CD4-positive, alpha-beta T cell treated with Interleukin-15 for 4 hours (primary cell): ENCODE measurements at regions not wholly inside any gene's neighbourhood (a gene's known extent, or its start where the extent isn't known, plus 50 kb on each side); places are given as distances from the start of the nearest gene placed in this dataset.

Source experiments
- DNase-seq: peaks from one replicate; pipeline ENCODE4 v3.0.0-alpha.2; 2020; ENCODE audit warnings: low spot score

DNA sequence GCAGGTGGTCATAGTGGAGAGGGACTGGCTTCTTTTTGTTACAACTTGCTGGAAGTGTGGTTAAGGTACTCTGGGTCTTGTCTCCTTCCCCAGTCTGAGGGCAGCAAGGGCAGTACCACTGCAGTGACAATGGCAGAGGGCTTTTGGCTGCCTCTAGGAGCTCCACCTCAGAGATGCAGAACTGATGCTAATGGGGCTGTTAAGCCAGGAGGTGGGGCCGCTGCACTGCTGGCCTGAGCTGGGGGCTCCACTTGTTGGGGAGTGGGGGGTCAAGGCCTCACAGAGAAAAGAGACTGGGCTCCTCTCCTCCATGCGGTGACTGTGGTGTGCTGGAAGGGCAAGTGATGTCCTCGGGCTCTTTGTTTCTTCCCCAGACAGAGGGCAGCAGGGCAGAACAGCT, 135.7 kb downstream of the DSEL start:
- no peak for DNase-seq

DNA sequence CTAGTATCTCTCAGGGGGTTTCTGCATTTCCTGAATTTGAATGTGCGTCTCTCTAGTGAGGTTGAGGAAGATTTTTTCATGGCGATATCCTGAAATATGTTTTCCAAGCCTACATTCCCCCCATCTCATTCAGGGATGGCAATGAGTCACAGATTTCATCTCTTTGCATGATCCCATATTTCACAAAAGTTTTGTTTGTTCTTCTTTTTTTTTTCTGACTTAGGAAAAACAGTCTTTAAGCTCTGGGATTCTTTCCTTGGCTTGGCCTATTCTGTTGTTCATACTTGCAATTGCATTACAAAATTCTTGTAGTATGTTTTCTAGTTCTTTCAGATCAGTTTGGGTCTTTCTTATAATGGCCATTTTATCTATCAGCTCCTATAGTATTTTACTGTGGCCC, 136.5 kb downstream of the DSEL start:
- DNase-seq: no peak

DNA sequence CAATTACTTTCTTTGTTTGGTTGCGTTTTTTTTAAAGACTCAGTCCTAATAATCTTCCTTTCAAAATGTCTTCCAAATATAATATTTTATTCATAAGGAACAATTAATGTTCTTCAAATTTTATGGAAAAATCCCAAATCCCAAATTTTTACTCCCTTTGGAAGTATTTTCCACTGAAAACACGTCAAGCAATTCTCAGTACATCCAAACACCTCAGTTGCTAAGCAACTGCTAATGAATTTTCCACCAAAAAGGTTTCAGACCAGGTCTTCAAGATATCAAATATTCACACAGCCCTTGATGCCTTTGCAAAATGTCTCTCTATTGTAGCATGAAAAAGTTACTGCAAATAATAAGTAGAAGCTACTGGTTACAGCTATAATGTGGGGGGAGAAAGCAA, 140.1 kb downstream of the DSEL start:
- no peak for DNase-seq

DNA sequence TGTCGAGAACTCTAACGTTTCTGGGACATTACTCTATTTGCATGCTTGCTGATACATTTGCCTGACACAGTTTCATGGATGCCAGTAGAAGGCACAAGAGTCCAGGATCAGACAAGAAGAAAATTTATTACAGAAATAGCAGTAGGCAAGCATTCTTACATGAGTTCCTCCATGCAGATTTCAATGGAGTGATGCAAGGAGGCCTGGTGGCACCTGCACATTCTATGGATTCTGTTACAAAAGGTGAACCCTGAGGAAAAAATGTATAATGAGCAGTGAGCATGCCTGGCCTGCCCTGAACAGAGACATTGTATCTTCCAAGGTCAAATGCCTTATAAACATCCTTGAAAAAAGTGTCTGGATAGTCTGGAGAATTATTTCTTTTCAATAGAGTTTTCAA, 142.9 kb downstream of the DSEL start:
- DNase-seq: no peak

DNA sequence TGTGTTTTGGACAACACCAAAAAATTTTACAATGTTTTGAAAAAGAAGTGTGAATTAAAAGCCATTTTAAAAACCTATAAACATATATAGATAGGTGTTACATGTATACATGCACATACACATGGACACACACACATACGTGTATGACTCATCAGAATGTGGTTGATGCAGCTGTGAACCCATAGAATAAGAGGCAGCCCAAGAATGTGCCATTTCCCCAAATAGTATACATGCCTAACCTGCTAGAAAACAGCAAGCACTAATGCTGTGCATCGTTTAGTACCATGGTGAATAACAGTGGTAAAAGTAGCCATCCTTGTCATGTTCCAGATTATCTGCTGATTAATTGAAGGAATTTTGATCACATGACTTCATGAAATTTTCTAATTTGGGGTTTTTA, 149.0 kb downstream of the DSEL start:
- DNase-seq: no peak

DNA sequence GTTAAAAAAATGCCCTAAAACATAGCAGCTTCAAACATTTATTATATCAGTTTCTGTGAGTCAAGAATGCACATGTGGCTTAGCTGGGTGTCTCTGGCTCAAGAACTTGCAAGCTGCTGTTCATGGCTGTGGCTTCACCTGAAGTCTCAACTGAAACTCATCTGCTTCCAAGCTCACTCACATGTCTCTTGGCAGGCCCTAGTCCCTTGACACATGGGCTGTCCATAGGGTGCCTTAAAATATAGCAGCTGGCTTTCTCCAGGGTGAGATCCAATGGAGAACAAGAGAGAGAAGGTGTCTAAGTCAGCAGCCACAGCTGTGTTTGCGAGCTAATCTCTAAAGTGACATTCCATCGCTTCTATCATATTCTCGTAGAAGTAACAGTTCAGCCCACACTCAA, 152.8 kb downstream of the DSEL start:
- DNase-seq: no peak

DNA sequence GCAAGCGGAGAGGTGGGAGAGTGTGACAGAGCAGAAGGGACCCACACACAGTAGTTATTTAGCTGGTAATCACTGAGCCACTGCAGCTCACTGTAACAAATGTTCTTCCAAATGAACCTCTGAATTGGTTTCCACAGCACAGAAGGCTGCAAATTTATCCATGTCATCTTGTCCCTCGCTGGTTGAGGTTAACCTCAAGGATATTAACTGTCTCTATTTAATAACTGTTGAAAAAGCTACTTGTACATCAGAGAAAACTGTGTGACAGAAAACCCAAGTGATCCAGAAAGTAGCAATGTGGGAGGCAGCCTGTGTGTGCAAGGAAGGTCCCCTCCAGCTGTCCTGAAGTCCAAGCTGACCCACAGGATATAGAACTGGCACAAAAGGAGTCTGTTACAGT, 153.6 kb downstream of the DSEL start:
- no peak for DNase-seq

DNA sequence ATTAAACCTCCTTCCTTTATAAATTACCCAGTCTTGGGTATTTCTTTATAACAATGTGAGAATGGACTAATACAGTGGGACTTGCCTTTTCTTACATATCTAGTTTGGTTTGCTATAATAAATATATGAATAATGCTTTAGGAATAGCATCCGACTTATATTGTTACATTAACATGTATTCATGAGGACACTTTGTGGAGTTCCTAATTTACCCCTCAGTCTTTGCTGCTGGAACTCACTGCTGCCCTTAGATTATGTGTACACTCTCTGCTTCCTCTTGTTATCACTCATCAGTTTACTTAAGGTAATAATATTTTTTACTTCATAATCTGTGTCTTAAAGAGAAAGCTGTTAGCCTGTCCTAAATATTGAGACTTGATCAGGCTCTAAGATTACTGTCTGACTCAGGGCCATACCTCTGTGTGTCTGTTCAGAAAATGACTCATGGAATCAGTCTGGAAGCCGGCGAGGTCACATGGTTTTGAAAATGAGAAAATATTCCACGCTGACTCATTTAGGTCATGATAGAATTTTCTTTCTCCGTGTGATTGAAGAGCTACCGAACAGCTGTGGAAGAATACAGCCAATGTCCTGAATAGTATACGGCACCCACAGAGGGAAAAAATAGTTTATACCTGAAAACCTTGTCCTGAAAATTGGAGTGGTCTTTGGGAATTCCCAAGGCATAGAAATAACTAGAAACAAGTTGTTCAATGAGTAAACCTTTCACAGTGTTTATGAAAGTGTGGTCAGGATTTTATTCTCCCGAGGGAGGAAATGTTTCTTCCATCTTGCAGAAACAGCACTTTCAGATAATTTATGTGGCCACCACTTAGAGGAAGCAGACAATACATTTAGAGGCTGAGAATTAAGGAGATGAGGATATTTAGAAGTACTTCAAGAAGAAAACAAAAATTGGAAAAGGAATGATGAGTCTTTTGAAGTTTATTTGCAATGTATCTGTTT, 156.4 kb downstream of the DSEL start:
- peak; percentile 50 for DNase-seq

DNA sequence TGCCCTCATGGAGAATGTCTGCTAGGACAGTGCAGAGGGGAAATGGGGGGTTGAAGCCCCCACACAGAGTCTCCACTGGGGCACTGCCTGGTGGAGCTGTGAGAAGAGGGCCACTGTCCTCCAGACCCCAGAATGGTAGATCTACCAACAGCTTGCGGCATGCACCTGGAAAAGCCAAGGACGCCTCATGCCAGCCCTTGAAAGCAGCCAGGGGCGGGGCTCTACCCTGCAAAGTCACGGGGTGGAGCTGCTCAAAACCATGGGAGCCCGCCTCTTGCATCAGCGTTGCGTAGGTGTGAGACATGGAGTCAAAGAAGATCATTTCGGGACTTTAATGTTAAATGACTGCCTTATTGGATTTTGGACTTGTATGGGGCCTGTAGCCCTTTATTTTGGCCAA, 157.6 kb downstream of the DSEL start:
- no peak for DNase-seq

DNA sequence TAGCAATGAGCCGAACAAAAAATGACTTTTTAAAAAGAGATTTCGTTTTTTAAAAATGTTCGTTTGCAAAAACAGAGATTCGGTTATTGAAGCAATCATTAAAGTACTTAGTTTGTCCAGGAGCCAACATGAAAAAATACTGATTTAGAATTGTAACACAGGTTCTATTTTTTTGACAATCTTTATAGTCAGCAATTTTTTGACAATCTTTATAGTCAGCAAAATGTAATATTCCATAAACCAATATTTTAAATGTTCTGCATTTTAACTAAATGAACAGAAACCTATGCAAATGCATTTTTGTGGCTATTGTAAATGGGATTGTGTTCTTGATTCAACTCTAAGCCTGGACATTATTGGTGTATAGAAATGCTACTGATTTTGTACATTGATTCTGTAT, 161.8 kb downstream of the DSEL start:
- no peak for DNase-seq

DNA sequence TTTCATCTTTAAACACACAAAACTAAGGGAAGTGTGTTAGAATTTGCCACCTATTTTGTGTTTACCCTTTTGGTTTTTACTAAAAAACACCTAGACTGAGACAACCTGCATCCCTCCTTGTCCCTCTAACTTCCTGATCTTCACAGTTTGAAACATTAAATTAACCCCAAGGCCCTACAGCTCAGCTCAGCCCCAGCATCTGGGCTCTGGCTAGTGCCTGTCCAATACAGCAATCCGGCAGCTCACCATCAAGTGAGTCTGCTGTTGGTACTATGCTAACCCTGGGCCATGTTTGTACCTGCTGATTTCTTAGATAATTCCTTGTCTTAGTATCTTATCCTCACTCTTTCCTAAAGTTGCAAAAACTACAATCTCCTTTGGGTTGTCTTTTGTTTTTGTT, 162.4 kb downstream of the DSEL start:
- DNase-seq: no peak

DNA sequence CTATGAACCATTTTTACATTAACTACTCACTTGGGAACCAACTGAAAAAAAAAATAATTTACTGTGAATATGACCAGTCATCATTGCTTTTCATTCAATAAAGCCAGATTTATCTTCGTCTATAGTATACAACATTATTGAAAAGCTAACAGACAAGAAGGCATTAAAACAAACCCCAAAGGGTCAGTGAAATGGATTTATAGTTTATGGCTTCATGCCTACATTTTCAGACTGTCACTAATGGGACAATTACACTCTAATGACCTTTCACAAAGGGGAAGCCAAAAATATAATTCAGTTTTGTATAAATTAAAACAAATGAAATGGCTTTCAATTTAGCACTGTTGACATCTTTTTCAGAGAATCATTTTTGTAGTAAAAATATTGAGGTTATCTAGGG, 169.1 kb downstream of the DSEL start:
- DNase-seq: no peak

DNA sequence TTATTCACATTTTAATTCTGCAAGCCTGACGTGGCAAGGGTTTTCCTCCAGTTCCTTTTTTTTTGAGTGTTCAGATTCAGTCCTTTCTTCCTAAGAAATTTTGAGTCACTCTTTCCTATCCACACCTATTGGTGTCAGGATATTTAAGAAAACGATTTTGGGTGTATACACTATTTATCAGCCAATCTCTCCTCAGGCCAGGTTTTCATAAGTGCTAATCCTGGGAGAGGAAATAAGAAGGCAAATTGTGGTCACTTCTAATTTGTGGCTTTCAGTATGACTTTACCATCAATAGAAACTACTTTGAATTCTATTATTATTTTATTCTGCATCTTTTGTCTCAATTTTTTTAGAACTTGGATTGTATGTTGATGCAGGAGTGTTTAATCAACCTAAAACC, 174.4 kb downstream of the DSEL start:
- DNase-seq: no peak

DNA sequence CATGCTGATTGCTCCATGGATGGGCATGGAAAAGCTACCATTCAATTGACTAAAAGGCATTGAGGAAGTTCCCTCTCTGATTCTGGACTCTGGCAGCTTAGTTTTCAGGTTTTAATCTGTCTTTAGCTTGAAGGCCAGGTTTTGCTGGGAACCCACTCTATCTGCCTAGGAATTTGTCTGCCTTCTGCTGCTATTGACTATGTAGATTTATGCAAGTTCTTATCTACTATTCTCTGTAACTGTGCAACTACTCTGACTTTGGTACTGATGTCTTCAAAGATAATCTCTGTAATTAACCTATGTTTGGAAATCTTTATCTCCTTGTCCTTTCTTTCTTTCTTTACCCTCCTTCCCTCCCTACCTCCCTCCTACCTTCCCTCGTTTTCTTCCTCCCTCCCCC, 178.8 kb downstream of the DSEL start:
- DNase-seq: no peak

DNA sequence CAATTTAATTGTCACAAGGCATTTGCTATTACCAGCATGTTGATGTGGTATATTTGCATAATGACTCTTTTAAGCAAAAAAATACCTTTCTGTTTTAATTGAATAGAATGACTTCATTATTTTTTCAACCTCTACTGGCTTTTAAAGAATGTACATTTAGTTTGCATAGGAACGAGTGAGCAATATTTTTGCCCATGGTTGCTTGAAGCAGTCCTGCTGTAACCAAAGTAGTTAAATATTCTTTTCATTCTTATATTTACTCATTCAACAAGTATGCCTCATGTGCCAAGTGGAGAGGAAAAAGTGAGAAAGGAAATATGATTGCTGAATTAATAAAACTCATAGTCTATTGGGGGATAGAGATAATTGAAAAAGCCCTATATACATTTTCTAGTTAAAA, 184.7 kb downstream of the DSEL start:
- DNase-seq: no peak

DNA sequence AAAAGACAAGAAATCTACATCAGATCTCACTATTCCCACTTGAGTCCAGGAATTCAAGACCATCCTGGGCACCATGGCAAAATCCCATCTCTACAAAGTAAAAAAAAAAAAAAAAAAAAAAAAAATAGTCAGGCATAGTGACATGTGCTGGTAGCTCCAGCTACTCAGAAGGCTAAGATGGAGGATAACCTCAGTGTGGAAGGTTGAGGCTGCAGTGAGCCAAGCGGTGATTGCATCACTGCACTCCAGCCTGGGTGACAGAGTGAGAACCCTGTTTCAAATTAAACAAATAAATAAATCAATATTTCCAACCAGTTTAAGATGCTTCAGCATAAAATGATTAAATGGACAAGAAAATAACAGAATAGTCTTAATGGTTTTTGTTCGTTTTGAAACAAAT, 197.4 kb downstream of the DSEL start:
- DNase-seq: no peak

DNA sequence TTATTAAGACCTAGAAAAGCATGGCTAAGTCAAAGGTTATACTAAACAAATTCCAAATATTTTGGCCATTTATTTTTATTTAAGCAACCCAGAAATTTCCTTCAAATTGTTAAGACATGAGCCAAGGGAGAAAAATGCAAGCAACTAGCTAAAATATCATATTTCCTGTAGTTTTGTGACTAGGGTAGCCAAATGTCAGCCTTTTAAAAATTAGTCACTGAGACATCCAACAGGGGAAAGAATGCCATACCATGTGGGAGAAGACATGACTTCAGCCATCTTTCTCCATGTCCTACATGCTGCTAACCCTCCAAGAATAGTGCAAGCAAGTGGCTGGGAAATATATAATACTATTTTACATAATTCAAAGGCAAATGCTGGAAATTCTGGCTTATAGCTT, 197.9 kb downstream of the DSEL start:
- DNase-seq: no peak

DNA sequence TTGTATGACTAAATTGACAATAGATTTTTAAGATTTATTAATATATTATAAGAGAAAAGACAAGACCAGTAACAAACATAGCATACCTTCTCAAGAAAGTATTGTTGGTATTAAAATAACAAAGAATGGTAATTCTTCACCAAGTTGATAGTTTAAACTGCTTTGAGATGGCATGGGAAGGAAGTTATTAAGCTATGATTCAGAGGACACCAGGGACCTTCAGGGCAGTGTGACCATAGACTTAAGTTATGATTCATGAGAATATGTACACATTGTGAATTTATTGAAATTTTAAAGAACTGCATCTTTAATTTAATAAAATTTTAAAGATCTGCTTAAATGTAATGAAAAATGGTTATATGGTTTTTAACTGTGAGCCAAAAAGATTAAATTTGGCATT, 205.7 kb downstream of the DSEL start:
- no peak for DNase-seq

DNA sequence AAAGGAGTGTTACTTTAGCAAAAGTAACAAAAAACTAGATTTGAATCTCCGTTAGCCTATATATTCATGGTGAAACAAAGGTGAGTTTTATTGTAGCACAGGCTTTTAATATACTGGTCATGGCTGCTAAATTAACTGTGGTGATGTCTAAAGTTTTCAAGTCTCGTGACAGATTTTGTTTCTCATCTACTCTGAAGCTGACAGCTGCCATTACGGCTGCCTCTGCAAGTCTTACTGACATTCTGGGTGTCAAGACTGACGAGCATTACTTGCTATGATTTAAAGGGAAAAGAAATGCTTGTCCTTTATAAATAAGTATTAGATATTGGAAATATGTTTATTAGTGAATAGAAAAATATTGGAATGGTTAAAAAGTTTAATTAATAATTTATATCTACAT, 207.7 kb downstream of the DSEL start:
- no peak for DNase-seq

DNA sequence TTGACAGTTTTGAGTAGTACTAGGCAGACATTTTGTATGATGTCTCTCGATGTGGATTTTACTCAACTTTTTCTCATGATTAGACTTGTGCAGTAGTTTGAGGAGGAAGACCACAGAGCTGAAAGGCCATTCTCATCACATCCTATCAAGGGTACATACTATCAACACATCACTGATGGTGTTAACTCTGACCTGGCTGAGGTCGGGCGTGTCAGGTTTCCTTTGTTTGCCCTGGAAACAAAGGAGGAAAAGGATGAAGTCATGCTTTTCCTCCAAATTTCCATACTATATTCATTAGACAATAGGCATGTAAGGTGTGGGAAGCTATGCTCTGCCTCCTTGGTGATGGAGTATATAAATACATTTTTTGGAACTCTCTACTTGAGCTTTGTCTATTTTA, 211.1 kb downstream of the DSEL start:
- DNase-seq: no peak

DNA sequence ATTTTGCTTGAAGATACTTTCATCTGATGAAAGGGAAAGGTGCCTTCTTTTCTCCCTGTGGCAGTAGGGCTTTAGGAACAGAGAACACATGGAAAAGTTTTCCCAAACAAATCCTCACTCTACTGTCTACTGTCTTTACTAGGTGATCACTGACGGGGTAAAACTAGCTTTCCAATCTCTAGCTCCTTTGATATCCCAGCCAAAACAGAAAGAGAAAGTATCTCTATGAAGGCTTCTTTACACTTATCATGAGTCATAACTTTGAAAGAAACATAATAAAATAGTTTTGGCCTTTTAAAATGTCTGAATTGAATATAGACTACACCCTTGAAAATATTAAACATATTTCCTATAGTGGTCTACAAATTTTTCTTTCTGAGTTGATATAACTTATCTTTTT, 214.5 kb downstream of the DSEL start:
- DNase-seq: peak; percentile 15

DNA sequence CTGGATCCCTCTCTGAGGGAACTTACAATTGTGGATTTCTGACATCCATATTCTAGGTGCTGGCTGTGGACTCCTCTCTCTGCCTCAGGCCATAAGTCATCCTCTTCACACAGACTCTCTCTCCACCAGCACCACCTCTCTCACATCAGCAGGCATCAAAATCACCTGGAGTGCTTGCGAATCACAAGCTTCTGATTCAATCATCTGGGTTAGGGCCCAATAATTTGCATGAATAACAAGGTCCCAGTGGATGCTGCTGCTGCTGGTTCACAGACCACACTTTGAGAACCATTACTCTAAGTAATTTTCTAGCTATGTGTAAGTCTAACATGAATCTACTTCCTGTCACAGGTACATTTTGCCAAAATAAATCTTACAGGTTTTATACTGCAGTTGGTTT, 214.9 kb downstream of the DSEL start:
- peak; percentile 14 for DNase-seq

DNA sequence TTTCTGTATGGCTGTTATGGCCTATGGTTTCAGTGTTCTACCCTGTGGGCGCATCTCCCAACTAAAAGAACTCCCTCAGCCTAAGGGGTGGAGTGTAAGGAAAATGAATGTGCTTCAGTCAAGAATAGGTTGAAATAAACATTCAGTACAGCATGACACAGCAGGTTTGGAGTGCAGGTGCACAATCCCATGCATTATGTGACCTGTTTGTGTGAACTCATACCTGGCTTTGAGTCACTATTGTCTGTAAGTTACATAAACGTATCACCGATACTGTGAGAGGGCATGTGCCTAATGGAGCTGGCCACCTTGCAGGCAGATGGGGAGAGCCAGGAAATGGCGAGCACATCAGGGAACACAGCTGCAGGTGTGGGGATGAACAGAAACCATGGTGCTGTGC, 216.0 kb downstream of the DSEL start:
- peak; percentile 12 for DNase-seq

DNA sequence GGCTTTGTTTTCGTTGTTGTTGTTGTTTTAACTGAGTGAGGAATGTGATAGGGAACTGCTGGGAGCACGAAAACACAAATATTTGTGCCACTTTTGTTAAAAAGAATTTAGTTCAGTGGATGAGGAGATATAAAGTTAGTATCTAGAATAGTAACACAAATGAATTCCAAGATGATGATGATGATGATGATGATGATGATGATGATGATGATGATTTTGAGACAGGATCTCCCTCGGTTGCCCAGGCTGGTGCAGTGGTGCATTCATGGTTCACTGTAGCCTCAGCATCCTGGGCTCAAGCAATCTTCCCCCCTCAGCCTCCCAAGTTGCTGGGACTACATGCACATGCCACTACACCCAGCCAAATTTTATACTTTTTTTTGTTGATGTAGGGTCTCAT, 223.7 kb downstream of the DSEL start:
- DNase-seq: no peak
